Astrocyte of the hippocampus (primary cell): ENCODE measurements at regions not wholly inside any gene's neighbourhood (a gene's known extent, or its start where the extent isn't known, plus 50 kb on each side); places are given as distances from the start of the nearest gene placed in this dataset.
"Not testable (repeated sequence)": the region's sequence is repeated elsewhere in the genome, so short reads cannot be mapped to it uniquely, and the experiment has no call there.

Experiments used
- DNase-seq: peaks from one replicate; pipeline ENCODE4 v3.0.0; 2011; ENCODE audit warnings: low read depth, low spot score

- no peak for DNase-seq
These were observed 67.9 kb upstream of the HECW1 start for GRCh38 chr7:43044511-43044910.

GRCh38 chr7:43054052-43054722 is 58.3 kb upstream of the HECW1 start:
- no peak for DNase-seq

- no peak for DNase-seq
These were observed 55.3 kb upstream of the HECW1 start for GRCh38 chr7:43057141-43057540.

- no peak for DNase-seq
These were observed 54.0 kb upstream of the HECW1 start for GRCh38 chr7:43058271-43059066.

- not testable (repeated sequence) for DNase-seq
These were observed 53.3 kb upstream of the HECW1 start for GRCh38 chr7:43059067-43059600.
